ENCODE measurements at regions not wholly inside any gene's neighbourhood (a gene's known extent, or its start where the extent isn't known, plus 50 kb on each side); places are given as distances from the start of the nearest gene placed in this dataset.

- no peak for FAIRE-seq
- BruUV-seq (replicated peaks) = no TSS peak
Observed at GRCh38 chr2:140157816-140158215, 1377.6 kb upstream of the NXPH2 start.

GRCh38 chr2:140154706-140155105 lies 1374.5 kb upstream of the NXPH2 start:
- H3K27me3 ChIP-seq (ENCODE audit: control insufficient read depth in 2 of 2, insufficient read depth in 2 of 2, low read length in 2 of 2) = no peaks in the 10 kb centered on the region
- no peaks in the 10 kb centered on the region for H3K36me3 ChIP-seq (ENCODE audit: control insufficient read depth in 2 of 2, extremely low read depth in 1 of 2, insufficient read depth in 2 of 2, low read length in 2 of 2)
- H3K9ac ChIP-seq (replicated peaks; ENCODE audit: extremely low read depth, insufficient read depth, low read length) = no peak overlapping the region
- no peaks in the 10 kb centered on the region for H3K9me1 ChIP-seq (replicated peaks; ENCODE audit: control insufficient read depth, extremely low read depth, insufficient read depth, low read length)
- TF ChIP-seq JUN (IDR thresholded peaks at IDR 0.05; ENCODE audit: borderline replicate concordance, insufficient read depth, insufficient read length, low read depth) (no peak), MAX (IDR thresholded peaks at IDR 0.05; ENCODE audit: insufficient read depth, insufficient read length) (no peak), GATA2 (IDR thresholded peaks at IDR 0.05; ENCODE audit: insufficient read depth, insufficient read length, low read depth, low read length) (no peak), POLR2A (IDR thresholded peaks at IDR 0.05; ENCODE audit: low read depth, low read length) (no peak), EZH2 (IDR thresholded peaks at IDR 0.05; ENCODE audit: borderline replicate concordance, low read depth, low read length, severe bottlenecking) (no peak), CTCF (IDR thresholded peaks at IDR 0.05; ENCODE audit: extremely low read depth in 1 of 2, insufficient read depth in 1 of 2, low read depth in 1 of 2, low read length in 2 of 2) (no peak), FOS (IDR thresholded peaks at IDR 0.05; ENCODE audit: borderline replicate concordance, insufficient read depth, low read length) (no peak), POLR2AphosphoS5 (IDR thresholded peaks at IDR 0.05; ENCODE audit: insufficient read depth, low read depth, low read length) (no peak), MYC (IDR thresholded peaks at IDR 0.05; ENCODE audit: low read depth, low read length) (no peak)
- H3K79me2 ChIP-seq (ENCODE audit: control insufficient read depth, insufficient read depth, low read length) = no peaks in the 10 kb centered on the region
- DNase-seq (ENCODE audit: low read depth, low spot score) (no peak), FAIRE-seq (no peak)
- POLR2A ChIA-PET = no interaction called here
- dilution Hi-C loops (cut with MboI; ENCODE audit: extremely low pct_ligation_motif_present, low sequenced_read_pairs) = no loop called here
- intact Hi-C loops (cut with micrococcal nuclease) = no loop called here
- no peak overlapping the region for H3K4me2 ChIP-seq (ENCODE audit: insufficient read depth, low read length)
- no peaks in the 10 kb centered on the region for H3K9me3 ChIP-seq (replicated peaks; ENCODE audit: control insufficient read depth, insufficient read depth, low read length)
- no peak overlapping the region for H3K27ac ChIP-seq (ENCODE audit: insufficient read depth, low read depth, low read length)
- no peak overlapping the region for H3K4me3 ChIP-seq (replicated peaks in 1 of 3; ENCODE audit: insufficient read depth in 1 of 3, low read depth in 1 of 3, low read length in 3 of 3)
- H4K20me1 ChIP-seq (replicated peaks; ENCODE audit: control insufficient read depth, extremely low read depth, insufficient read depth, low read length) = no peaks in the 10 kb centered on the region
- CTCF ChIA-PET = no interaction called here
- BruUV-seq (replicated peaks) = no TSS peak
- H3K4me1 ChIP-seq (ENCODE audit: control insufficient read depth, extremely low read depth, insufficient read depth, low read length) = no peaks in the 10 kb centered on the region
- no peak overlapping the region for H2AFZ ChIP-seq (ENCODE audit: low read depth, low read length)

More at GRCh38 chr2:140157816-140158215, 1377.6 kb upstream of the NXPH2 start:
- no peak for DNase-seq (ENCODE audit: low read depth, low spot score)
- POLR2A ChIA-PET = no interaction called here
- H4K20me1 ChIP-seq (replicated peaks; ENCODE audit: control insufficient read depth, extremely low read depth, insufficient read depth, low read length) = no peaks in the 10 kb centered on the region
- intact Hi-C loops (cut with micrococcal nuclease) (no loop called here), dilution Hi-C loops (cut with MboI; ENCODE audit: extremely low pct_ligation_motif_present, low sequenced_read_pairs) (no loop called here)
- no peaks in the 10 kb centered on the region for H3K9me1 ChIP-seq (replicated peaks; ENCODE audit: control insufficient read depth, extremely low read depth, insufficient read depth, low read length)
- H3K27ac ChIP-seq (ENCODE audit: insufficient read depth, low read depth, low read length) = no peak overlapping the region
- CTCF ChIA-PET = interaction anchor here (1.4 kb wide), 1 partner anchor 706 kb away, joined by 4 read pairs; no protein-coding TSS in a partner anchor
- TF ChIP-seq POLR2A (IDR thresholded peaks at IDR 0.05; ENCODE audit: low read depth, low read length) (no peak), GATA2 (IDR thresholded peaks at IDR 0.05; ENCODE audit: insufficient read depth, insufficient read length, low read depth, low read length) (no peak), POLR2AphosphoS5 (IDR thresholded peaks at IDR 0.05; ENCODE audit: insufficient read depth, low read depth, low read length) (no peak)
- no peaks in the 10 kb centered on the region for H3K4me1 ChIP-seq (ENCODE audit: control insufficient read depth, extremely low read depth, insufficient read depth, low read length)
- no peak overlapping the region for H3K9ac ChIP-seq (replicated peaks; ENCODE audit: extremely low read depth, insufficient read depth, low read length)
- no peaks in the 10 kb centered on the region for H3K36me3 ChIP-seq (ENCODE audit: control insufficient read depth in 2 of 2, extremely low read depth in 1 of 2, insufficient read depth in 2 of 2, low read length in 2 of 2)
- H3K27me3 ChIP-seq (ENCODE audit: control insufficient read depth in 2 of 2, insufficient read depth in 2 of 2, low read length in 2 of 2) = no peaks in the 10 kb centered on the region
- no peak overlapping the region for H3K4me3 ChIP-seq (replicated peaks in 1 of 3; ENCODE audit: insufficient read depth in 1 of 3, low read depth in 1 of 3, low read length in 3 of 3)
- H2AFZ ChIP-seq (ENCODE audit: low read depth, low read length) = no peak overlapping the region
- no peaks in the 10 kb centered on the region for H3K9me3 ChIP-seq (replicated peaks; ENCODE audit: control insufficient read depth, insufficient read depth, low read length)
- H3K4me2 ChIP-seq (ENCODE audit: insufficient read depth, low read length) = no peak overlapping the region
- no peaks in the 10 kb centered on the region for H3K79me2 ChIP-seq (ENCODE audit: control insufficient read depth, insufficient read depth, low read length)
